Sigmoid colon (tissue), 4 donors: ENCODE measurements at regions not wholly inside any gene's neighbourhood (a gene's known extent, or its start where the extent isn't known, plus 50 kb on each side); places are given as distances from the start of the nearest gene placed in this dataset.

ENCODE experiments used
- EP300 ChIP-seq, 4 donors: sonication (generic); formaldehyde crosslinking; IDR thresholded peaks; one replicate each; pipeline ENCODE4 v1.6.1; 2017; ENCODE audit warnings: antibody characterized with exemption in 4 of 4
- POLR2A ChIP-seq, 2 donors: fragments of 450-650 bp; IDR thresholded peaks; one replicate each; pipeline ENCODE4 v1.6.1; 2016; ENCODE audit warnings: antibody characterized with exemption in 2 of 2, mild to moderate bottlenecking in 2 of 2, moderate library complexity in 2 of 2
- POLR2AphosphoS5 ChIP-seq, 4 donors: sonication (generic); formaldehyde crosslinking; IDR thresholded peaks; one replicate each; pipeline ENCODE4 v1.6.1; 2017; ENCODE audit warnings: antibody characterized with exemption in 4 of 4
- TF ChIP-seq, protein P1 (sequence below), 4 experiments: fragments of 450-650 bp in 3 of 4; fragments of 200-600 bp in 1 of 4; IDR thresholded peaks; one replicate each; pipeline ENCODE4 v1.5.1; 2016 to 2019; ENCODE audit warnings: antibody characterized with exemption in 4 of 4, mild to moderate bottlenecking in 3 of 4, moderate library complexity in 2 of 4

DNA sequence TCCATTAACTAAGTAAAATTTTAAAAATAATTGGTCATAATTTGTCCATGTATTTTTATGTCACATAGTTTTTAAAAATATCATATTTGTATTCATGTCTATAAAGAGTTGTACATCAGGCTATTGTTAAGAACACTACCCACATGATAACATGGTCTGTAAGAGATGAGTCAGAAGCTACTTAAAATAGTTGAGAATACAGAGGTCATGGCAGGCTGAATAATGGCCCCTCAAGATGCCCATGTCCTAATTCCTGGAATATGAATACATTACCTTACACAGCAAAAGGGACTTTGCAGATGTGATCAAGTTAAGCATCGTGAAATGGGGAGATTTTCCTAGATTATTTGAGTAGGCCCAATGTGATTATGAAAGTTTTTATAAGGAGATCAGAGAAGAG is 782.9 kb upstream of the GOLIM4 start:
- TF ChIP-seq, protein P1, sequence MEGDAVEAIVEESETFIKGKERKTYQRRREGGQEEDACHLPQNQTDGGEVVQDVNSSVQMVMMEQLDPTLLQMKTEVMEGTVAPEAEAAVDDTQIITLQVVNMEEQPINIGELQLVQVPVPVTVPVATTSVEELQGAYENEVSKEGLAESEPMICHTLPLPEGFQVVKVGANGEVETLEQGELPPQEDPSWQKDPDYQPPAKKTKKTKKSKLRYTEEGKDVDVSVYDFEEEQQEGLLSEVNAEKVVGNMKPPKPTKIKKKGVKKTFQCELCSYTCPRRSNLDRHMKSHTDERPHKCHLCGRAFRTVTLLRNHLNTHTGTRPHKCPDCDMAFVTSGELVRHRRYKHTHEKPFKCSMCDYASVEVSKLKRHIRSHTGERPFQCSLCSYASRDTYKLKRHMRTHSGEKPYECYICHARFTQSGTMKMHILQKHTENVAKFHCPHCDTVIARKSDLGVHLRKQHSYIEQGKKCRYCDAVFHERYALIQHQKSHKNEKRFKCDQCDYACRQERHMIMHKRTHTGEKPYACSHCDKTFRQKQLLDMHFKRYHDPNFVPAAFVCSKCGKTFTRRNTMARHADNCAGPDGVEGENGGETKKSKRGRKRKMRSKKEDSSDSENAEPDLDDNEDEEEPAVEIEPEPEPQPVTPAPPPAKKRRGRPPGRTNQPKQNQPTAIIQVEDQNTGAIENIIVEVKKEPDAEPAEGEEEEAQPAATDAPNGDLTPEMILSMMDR (IDR thresholded peaks at IDR 0.05) = no peak
- TF ChIP-seq EP300 (IDR thresholded peaks at IDR 0.05) (no peak), POLR2A (IDR thresholded peaks at IDR 0.05) (no peak), POLR2AphosphoS5 (IDR thresholded peaks at IDR 0.05) (no peak)
